IMR-90 (cell line): ENCODE measurements at regions not wholly inside any gene's neighbourhood (a gene's known extent, or its start where the extent isn't known, plus 50 kb on each side); places are given as distances from the start of the nearest gene placed in this dataset.

Experiments
- CTCF ChIP-seq: conservative IDR thresholded peaks from 2 replicates; pipeline ENCODE4 v1.5.1; 2012; ENCODE audit warnings: mild to moderate bottlenecking, low read depth, low read length, improper control_type of control experiment
- RAD21 ChIP-seq: IDR thresholded peaks from 2 replicates; pipeline ENCODE4 v1.6.1; 2012; ENCODE audit warnings: low read length, improper control_type of control experiment

DNA sequence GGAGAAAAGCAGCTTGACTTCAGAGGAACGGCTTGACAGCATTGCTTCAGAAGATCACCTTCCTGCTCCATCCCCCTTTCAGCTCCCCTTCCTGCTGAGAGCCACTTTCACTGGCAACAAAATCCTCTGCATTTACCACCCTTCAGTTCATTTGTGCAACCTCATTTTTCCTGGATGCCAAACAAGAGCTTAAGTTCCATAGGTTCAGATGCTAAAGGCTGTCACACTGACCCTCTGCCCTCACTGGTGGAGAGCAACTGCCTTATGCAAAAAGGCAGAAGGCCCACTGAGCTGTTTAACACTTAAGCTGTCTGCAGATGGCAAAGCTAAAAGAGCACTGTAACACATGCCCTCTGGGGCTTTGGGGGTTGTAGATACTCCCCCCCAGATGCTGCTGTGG lies 131.2 kb upstream of the SPACA1 start:
- TF ChIP-seq RAD21 (no peak), CTCF (no peak)
